Omental fat pad (tissue), 3 donors: ENCODE measurements at regions not wholly inside any gene's neighbourhood (a gene's known extent, or its start where the extent isn't known, plus 50 kb on each side); places are given as distances from the start of the nearest gene placed in this dataset.
A peak's percentile ranks its signal among the peaks of the same experiment; 100 is the strongest.

Experiments
- ATAC-seq: fragments of 150-250 bp; one replicate; pipeline ENCODE4 v1.9.1; 2016; ENCODE audit warnings: mild to moderate bottlenecking, moderate library complexity; ENCODE audit not compliant: low FRiP score
- DNase-seq: peaks from one replicate; pipeline ENCODE4 v3.0.0-alpha.2; 2019; ENCODE audit warnings: low spot score
- CTCF ChIP-seq, 3 donors: fragments of 450-650 bp; IDR thresholded peaks; one replicate each; pipeline ENCODE4 v1.5.1; 2016 to 2017; ENCODE audit warnings: antibody characterized with exemption in 3 of 3, mild to moderate bottlenecking in 3 of 3, moderate library complexity in 2 of 3

- ATAC-seq, result no peak
- TF ChIP-seq CTCF (IDR thresholded peaks at IDR 0.05), result no peak
These were observed 371.8 kb upstream of the RPS23 start for GRCh38 chr5:82649943-82650342.

GRCh38 chr5:82644766-82645165 is 366.6 kb upstream of the RPS23 start:
- no peak for TF ChIP-seq CTCF (IDR thresholded peaks at IDR 0.05)
- ATAC-seq (no peak), DNase-seq (no peak)

More at GRCh38 chr5:82649943-82650342, 371.8 kb upstream of the RPS23 start:
- DNase-seq, result no peak

GRCh38 chr5:82644229-82644628 is 366.1 kb upstream of the RPS23 start:
- ATAC-seq, result no peak
- no peak for DNase-seq
- TF ChIP-seq CTCF (IDR thresholded peaks at IDR 0.05), result no peak

- no peak for TF ChIP-seq CTCF (IDR thresholded peaks at IDR 0.05)
- ATAC-seq (no peak), DNase-seq (no peak)
These were observed 364.2 kb upstream of the RPS23 start for GRCh38 chr5:82642313-82642712.

GRCh38 chr5:82641331-82642003 is 363.3 kb upstream of the RPS23 start:
- ATAC-seq (peak; percentile 89), DNase-seq (peak; percentile 54)
- TF ChIP-seq CTCF (IDR thresholded peaks at IDR 0.05), result peak in 1 of 3 donors; percentile 30

- TF ChIP-seq CTCF (IDR thresholded peaks at IDR 0.05), result no peak
- no peak for DNase-seq
- no peak for ATAC-seq
These were observed 362.8 kb upstream of the RPS23 start for GRCh38 chr5:82640916-82641315.

- DNase-seq, result no peak
- no peak for ATAC-seq
- TF ChIP-seq CTCF (IDR thresholded peaks at IDR 0.05), result no peak
These were observed 361.4 kb upstream of the RPS23 start for GRCh38 chr5:82639393-82640144.
